ENCODE measurements at regions not wholly inside any gene's neighbourhood (a gene's known extent, or its start where the extent isn't known, plus 50 kb on each side); places are given as distances from the start of the nearest gene placed in this dataset.

GRCh38 chr9:100890321-100890720, 138.2 kb upstream of the PLPPR1 start:
- Histone ChIP-seq H3K4me1 (ENCODE audit: insufficient read depth, low read length) (no peaks in the 10 kb centered on the region), H3K4me2 (ENCODE audit: low read length) (no peak overlapping the region), H3K36me3 (ENCODE audit: low read depth, low read length) (no peaks in the 10 kb centered on the region), H2AFZ (ENCODE audit: low read length) (no peak overlapping the region), H3K4me3 (ENCODE audit: low read length) (no peak overlapping the region), H3K9me2 (replicated peaks; ENCODE audit: low read length) (no peaks in the 10 kb centered on the region), H3K79me2 (ENCODE audit: low read length) (no peaks in the 10 kb centered on the region), H3K9me3 (ENCODE audit: low read length) (no peaks in the 10 kb centered on the region), H4K20me1 (ENCODE audit: low read length) (no peaks in the 10 kb centered on the region), H3F3A (ENCODE audit: low read length, unreplicated experiment) (no peaks in the 10 kb centered on the region), H3K9ac (ENCODE audit: low read length) (no peak overlapping the region), H3K27ac (ENCODE audit: low read length) (no peak overlapping the region), H3K27me3 (ENCODE audit: low read length) (no peaks in the 10 kb centered on the region)
- no peak for ATAC-seq
- ChIA-PET CTCF (no interaction called here), POLR2A (ENCODE audit: unreplicated experiment) (no interaction called here)
- DNase-seq = no peak
- no TSS peak for BruUV-seq (replicated peaks)
- intact Hi-C loops (cut with micrococcal nuclease) = no loop called here
- no peak for TF ChIP-seq CTCF (conservative IDR thresholded peaks at IDR 0.05; ENCODE audit: low read depth, low read length)
- no peak for TF ChIP-seq EZH2 (IDR thresholded peaks at IDR 0.05; ENCODE audit: low read length, unreplicated experiment)
- TF ChIP-seq EZH2phosphoT487 (IDR thresholded peaks at IDR 0.05; ENCODE audit: borderline replicate concordance, low read length) = no peak

- Histone ChIP-seq H3K79me2 (ENCODE audit: low read length) (no peaks in the 10 kb centered on the region), H3K9me2 (replicated peaks; ENCODE audit: low read length) (no peaks in the 10 kb centered on the region), H3K4me3 (ENCODE audit: low read length) (no peak overlapping the region), H3K27ac (ENCODE audit: low read length) (no peak overlapping the region), H3K4me1 (ENCODE audit: insufficient read depth, low read length) (no peaks in the 10 kb centered on the region), H3K4me2 (ENCODE audit: low read length) (no peak overlapping the region), H3K9ac (ENCODE audit: low read length) (no peak overlapping the region), H2AFZ (ENCODE audit: low read length) (no peak overlapping the region), H3K27me3 (ENCODE audit: low read length) (no peaks in the 10 kb centered on the region), H3K36me3 (ENCODE audit: low read depth, low read length) (no peaks in the 10 kb centered on the region), H3F3A (ENCODE audit: low read length, unreplicated experiment) (no peaks in the 10 kb centered on the region), H3K9me3 (ENCODE audit: low read length) (no peaks in the 10 kb centered on the region), H4K20me1 (ENCODE audit: low read length) (no peaks in the 10 kb centered on the region)
- CTCF ChIA-PET = no interaction called here
- POLR2A ChIA-PET (ENCODE audit: unreplicated experiment) = no interaction called here
- intact Hi-C loops (cut with micrococcal nuclease) = no loop called here
- BruUV-seq (replicated peaks) = no TSS peak
- ATAC-seq (no peak), DNase-seq (no peak)
- TF ChIP-seq CTCF (conservative IDR thresholded peaks at IDR 0.05; ENCODE audit: low read depth, low read length) (no peak), EZH2phosphoT487 (IDR thresholded peaks at IDR 0.05; ENCODE audit: borderline replicate concordance, low read length) (no peak), EZH2 (IDR thresholded peaks at IDR 0.05; ENCODE audit: low read length, unreplicated experiment) (no peak)
Measured at GRCh38 chr9:100911273-100911672, 117.3 kb upstream of the PLPPR1 start.

- ATAC-seq = no peak
- no peaks in the 10 kb centered on the region for H3K27me3 ChIP-seq (ENCODE audit: low read length)
- H2AFZ ChIP-seq (ENCODE audit: low read length) = no peak overlapping the region
- no peaks in the 10 kb centered on the region for H3F3A ChIP-seq (ENCODE audit: low read length, unreplicated experiment)
- no peak overlapping the region for H3K9ac ChIP-seq (ENCODE audit: low read length)
- no peak for TF ChIP-seq CTCF (conservative IDR thresholded peaks at IDR 0.05; ENCODE audit: low read depth, low read length)
- no peak for TF ChIP-seq EZH2 (IDR thresholded peaks at IDR 0.05; ENCODE audit: low read length, unreplicated experiment)
- TF ChIP-seq EZH2phosphoT487 (IDR thresholded peaks at IDR 0.05; ENCODE audit: borderline replicate concordance, low read length) = no peak
- H3K4me2 ChIP-seq (ENCODE audit: low read length) = no peak overlapping the region
- ChIA-PET POLR2A (ENCODE audit: unreplicated experiment) (no interaction called here), CTCF (interaction anchor here (0.6 kb wide), 1 partner anchor 1433 kb away, joined by 4 read pairs; no protein-coding TSS in a partner anchor)
- no peaks in the 10 kb centered on the region for H3K4me1 ChIP-seq (ENCODE audit: insufficient read depth, low read length)
- H3K27ac ChIP-seq (ENCODE audit: low read length) = no peak overlapping the region
- DNase-seq = no peak
- no peak overlapping the region for H3K4me3 ChIP-seq (ENCODE audit: low read length)
- H3K9me2 ChIP-seq (replicated peaks; ENCODE audit: low read length) = no peaks in the 10 kb centered on the region
- intact Hi-C loops (cut with micrococcal nuclease) = no loop called here
- BruUV-seq (replicated peaks) = no TSS peak
- no peaks in the 10 kb centered on the region for H3K9me3 ChIP-seq (ENCODE audit: low read length)
- H3K36me3 ChIP-seq (ENCODE audit: low read depth, low read length) = no peaks in the 10 kb centered on the region
- no peaks in the 10 kb centered on the region for H4K20me1 ChIP-seq (ENCODE audit: low read length)
- H3K79me2 ChIP-seq (ENCODE audit: low read length) = no peaks in the 10 kb centered on the region
Measured at GRCh38 chr9:100913257-100913656, 115.3 kb upstream of the PLPPR1 start.

Measured in PC-3 (cell line).